ENCODE measurements at regions not wholly inside any gene's neighbourhood (a gene's known extent, or its start where the extent isn't known, plus 50 kb on each side); places are given as distances from the start of the nearest gene placed in this dataset.

DNA sequence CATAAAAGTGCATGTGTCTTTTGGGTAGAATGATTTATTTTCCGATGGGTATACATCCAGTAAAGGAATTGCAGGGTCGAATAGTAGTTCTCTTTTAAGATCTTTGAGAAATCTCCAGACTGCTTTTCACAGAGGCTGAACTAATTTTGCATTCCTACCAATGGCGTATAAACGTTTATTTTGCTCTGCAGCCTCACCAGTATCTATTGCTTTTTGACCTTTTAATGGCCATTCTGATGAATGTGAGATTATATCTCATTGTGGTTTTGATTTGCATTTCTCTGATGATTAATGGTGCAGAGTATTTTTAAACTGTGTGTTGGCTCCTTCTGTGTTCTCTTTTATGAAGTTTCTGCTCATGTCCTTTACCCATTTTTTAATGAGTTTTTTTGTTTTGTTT, 1020.1 kb downstream of the NXPH1 start:
- H3K27me3 ChIP-seq (ENCODE audit: insufficient read depth, low read length, poor library complexity) = no peaks in the 10 kb centered on the region
- no peaks in the 10 kb centered on the region for H3K9me3 ChIP-seq (ENCODE audit: insufficient read depth, low read length, severe bottlenecking)
- H2AFZ ChIP-seq (ENCODE audit: low read depth, low read length) = no peak overlapping the region
- TF ChIP-seq EZH2 (IDR thresholded peaks at IDR 0.05; ENCODE audit: borderline replicate concordance, low read depth, low read length, severe bottlenecking) = no peak
- TF ChIP-seq, protein P1, sequence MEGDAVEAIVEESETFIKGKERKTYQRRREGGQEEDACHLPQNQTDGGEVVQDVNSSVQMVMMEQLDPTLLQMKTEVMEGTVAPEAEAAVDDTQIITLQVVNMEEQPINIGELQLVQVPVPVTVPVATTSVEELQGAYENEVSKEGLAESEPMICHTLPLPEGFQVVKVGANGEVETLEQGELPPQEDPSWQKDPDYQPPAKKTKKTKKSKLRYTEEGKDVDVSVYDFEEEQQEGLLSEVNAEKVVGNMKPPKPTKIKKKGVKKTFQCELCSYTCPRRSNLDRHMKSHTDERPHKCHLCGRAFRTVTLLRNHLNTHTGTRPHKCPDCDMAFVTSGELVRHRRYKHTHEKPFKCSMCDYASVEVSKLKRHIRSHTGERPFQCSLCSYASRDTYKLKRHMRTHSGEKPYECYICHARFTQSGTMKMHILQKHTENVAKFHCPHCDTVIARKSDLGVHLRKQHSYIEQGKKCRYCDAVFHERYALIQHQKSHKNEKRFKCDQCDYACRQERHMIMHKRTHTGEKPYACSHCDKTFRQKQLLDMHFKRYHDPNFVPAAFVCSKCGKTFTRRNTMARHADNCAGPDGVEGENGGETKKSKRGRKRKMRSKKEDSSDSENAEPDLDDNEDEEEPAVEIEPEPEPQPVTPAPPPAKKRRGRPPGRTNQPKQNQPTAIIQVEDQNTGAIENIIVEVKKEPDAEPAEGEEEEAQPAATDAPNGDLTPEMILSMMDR (IDR thresholded peaks at IDR 0.05; ENCODE audit: borderline replicate concordance, extremely low read depth, low read length, poor library complexity, severe bottlenecking) = no peak
- H3K4me1 ChIP-seq (ENCODE audit: insufficient read depth, low read length) = no peaks in the 10 kb centered on the region
- no peak for ATAC-seq (ENCODE audit: insufficient read depth, low read depth)
- no peaks in the 10 kb centered on the region for H3K36me3 ChIP-seq (ENCODE audit: insufficient read depth, low read length)
- H3K4me2 ChIP-seq (ENCODE audit: insufficient read depth, low read length) = no peak overlapping the region
- H3K79me2 ChIP-seq (ENCODE audit: insufficient read depth, low read length) = no peaks in the 10 kb centered on the region
- H3K4me3 ChIP-seq (ENCODE audit: low read depth in 1 of 2, low read length in 2 of 2) = no peak overlapping the region
- H3K27ac ChIP-seq (ENCODE audit: low read length) = no peak overlapping the region
- H3K9ac ChIP-seq (ENCODE audit: low read depth, low read length) = no peak overlapping the region
- no peaks in the 10 kb centered on the region for H4K20me1 ChIP-seq (ENCODE audit: insufficient read depth, low read length)
- no peak for DNase-seq

DNA sequence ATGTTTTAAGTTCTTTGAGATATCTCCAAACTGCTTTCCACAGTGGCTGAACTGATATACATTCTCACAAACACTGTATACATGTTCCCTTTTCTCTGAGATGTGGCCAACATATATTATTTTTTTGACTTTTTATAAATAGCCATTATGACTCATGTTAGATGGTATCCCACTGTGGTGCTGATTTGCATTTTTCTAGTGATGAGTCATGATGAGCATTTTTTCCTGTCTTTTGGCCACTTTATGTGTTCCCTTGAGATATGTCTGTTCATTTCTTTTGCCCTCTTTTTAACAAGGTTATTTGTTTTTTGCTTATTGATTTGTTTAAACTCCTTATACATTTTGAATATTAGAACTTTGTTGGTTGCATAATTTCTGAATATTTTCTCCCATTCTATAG, 1055.1 kb downstream of the NXPH1 start:
- H3K4me1 ChIP-seq (ENCODE audit: insufficient read depth, low read length) = no peaks in the 10 kb centered on the region
- H3K4me3 ChIP-seq (ENCODE audit: low read depth in 1 of 2, low read length in 2 of 2) = no peak overlapping the region
- ATAC-seq (ENCODE audit: insufficient read depth, low read depth) (no peak), DNase-seq (no peak)
- H3K4me2 ChIP-seq (ENCODE audit: insufficient read depth, low read length) = no peak overlapping the region
- H3K9ac ChIP-seq (ENCODE audit: low read depth, low read length) = no peak overlapping the region
- no peaks in the 10 kb centered on the region for H3K27me3 ChIP-seq (ENCODE audit: insufficient read depth, low read length, poor library complexity)
- no peak for TF ChIP-seq EZH2 (IDR thresholded peaks at IDR 0.05; ENCODE audit: borderline replicate concordance, low read depth, low read length, severe bottlenecking)
- TF ChIP-seq, protein P1 (IDR thresholded peaks at IDR 0.05; ENCODE audit: borderline replicate concordance, extremely low read depth, low read length, poor library complexity, severe bottlenecking) = no peak
- no peaks in the 10 kb centered on the region for H4K20me1 ChIP-seq (ENCODE audit: insufficient read depth, low read length)
- H3K36me3 ChIP-seq (ENCODE audit: insufficient read depth, low read length) = no peaks in the 10 kb centered on the region
- no peaks in the 10 kb centered on the region for H3K79me2 ChIP-seq (ENCODE audit: insufficient read depth, low read length)
- H3K9me3 ChIP-seq (ENCODE audit: insufficient read depth, low read length, severe bottlenecking) = no peaks in the 10 kb centered on the region
- no peak overlapping the region for H3K27ac ChIP-seq (ENCODE audit: low read length)
- H2AFZ ChIP-seq (ENCODE audit: low read depth, low read length) = no peak overlapping the region

DNA sequence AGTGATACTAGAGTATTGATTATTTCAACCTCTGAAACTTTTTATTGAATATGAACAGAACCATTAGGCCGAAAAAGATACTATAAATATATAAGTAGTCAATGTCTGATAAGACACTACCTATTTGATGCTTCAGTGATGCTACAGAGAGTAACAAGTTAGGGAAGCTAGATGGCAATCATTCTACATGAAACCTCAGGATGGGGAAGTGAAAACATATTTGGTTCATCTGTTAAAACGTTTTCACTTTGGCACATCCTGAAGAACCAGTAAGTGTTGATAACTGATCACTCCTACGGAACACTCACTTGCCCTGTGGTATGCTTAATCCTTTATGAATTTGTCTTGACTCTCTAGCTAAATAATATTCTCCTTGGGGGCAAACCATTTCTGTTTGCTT, 1064.9 kb downstream of the NXPH1 start:
- no peaks in the 10 kb centered on the region for H3K4me1 ChIP-seq (ENCODE audit: insufficient read depth, low read length)
- peaks cover 2% of the 10 kb centered on the region for H3K9me3 ChIP-seq (ENCODE audit: insufficient read depth, low read length, severe bottlenecking)
- DNase-seq (no peak), ATAC-seq (ENCODE audit: insufficient read depth, low read depth) (no peak)
- no peaks in the 10 kb centered on the region for H3K27me3 ChIP-seq (ENCODE audit: insufficient read depth, low read length, poor library complexity)
- H3K4me2 ChIP-seq (ENCODE audit: insufficient read depth, low read length) = no peak overlapping the region
- no peaks in the 10 kb centered on the region for H3K36me3 ChIP-seq (ENCODE audit: insufficient read depth, low read length)
- H3K9ac ChIP-seq (ENCODE audit: low read depth, low read length) = no peak overlapping the region
- H4K20me1 ChIP-seq (ENCODE audit: insufficient read depth, low read length) = no peaks in the 10 kb centered on the region
- no peaks in the 10 kb centered on the region for H3K79me2 ChIP-seq (ENCODE audit: insufficient read depth, low read length)
- no peak overlapping the region for H3K4me3 ChIP-seq (ENCODE audit: low read depth in 1 of 2, low read length in 2 of 2)
- no peak for TF ChIP-seq EZH2 (IDR thresholded peaks at IDR 0.05; ENCODE audit: borderline replicate concordance, low read depth, low read length, severe bottlenecking)
- TF ChIP-seq, protein P1 (IDR thresholded peaks at IDR 0.05; ENCODE audit: borderline replicate concordance, extremely low read depth, low read length, poor library complexity, severe bottlenecking) = no peak
- no peak overlapping the region for H2AFZ ChIP-seq (ENCODE audit: low read depth, low read length)
- H3K27ac ChIP-seq (ENCODE audit: low read length) = no peak overlapping the region

DNA sequence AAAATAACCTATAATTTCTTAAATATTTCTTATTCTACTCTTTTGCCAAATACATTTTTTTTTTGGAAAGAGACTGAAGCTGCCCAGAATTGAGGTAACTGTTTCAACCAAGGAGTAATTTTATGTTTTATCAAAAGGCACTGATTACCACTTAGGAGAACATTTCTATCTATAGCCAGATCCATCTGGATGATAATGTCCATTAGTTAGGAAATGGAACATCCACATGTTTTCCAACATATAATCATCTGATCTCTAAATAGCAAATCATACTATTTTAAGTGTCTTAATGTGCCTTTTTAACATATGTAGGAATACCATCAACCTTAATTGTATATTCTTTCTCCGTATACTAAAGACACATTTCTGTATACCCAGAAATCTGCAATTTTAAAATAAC, 1068.9 kb downstream of the NXPH1 start:
- no peak overlapping the region for H2AFZ ChIP-seq (ENCODE audit: low read depth, low read length)
- H3K4me2 ChIP-seq (ENCODE audit: insufficient read depth, low read length) = no peak overlapping the region
- DNase-seq (no peak), ATAC-seq (ENCODE audit: insufficient read depth, low read depth) (no peak)
- no peaks in the 10 kb centered on the region for H3K27me3 ChIP-seq (ENCODE audit: insufficient read depth, low read length, poor library complexity)
- TF ChIP-seq, protein P1 (IDR thresholded peaks at IDR 0.05; ENCODE audit: borderline replicate concordance, extremely low read depth, low read length, poor library complexity, severe bottlenecking) = no peak
- TF ChIP-seq EZH2 (IDR thresholded peaks at IDR 0.05; ENCODE audit: borderline replicate concordance, low read depth, low read length, severe bottlenecking) = no peak
- no peaks in the 10 kb centered on the region for H3K79me2 ChIP-seq (ENCODE audit: insufficient read depth, low read length)
- no peak overlapping the region for H3K27ac ChIP-seq (ENCODE audit: low read length)
- no peaks in the 10 kb centered on the region for H3K9me3 ChIP-seq (ENCODE audit: insufficient read depth, low read length, severe bottlenecking)
- H4K20me1 ChIP-seq (ENCODE audit: insufficient read depth, low read length) = no peaks in the 10 kb centered on the region
- no peaks in the 10 kb centered on the region for H3K36me3 ChIP-seq (ENCODE audit: insufficient read depth, low read length)
- no peak overlapping the region for H3K4me3 ChIP-seq (ENCODE audit: low read depth in 1 of 2, low read length in 2 of 2)
- H3K9ac ChIP-seq (ENCODE audit: low read depth, low read length) = no peak overlapping the region
- no peaks in the 10 kb centered on the region for H3K4me1 ChIP-seq (ENCODE audit: insufficient read depth, low read length)
